ENCODE measurements at regions not wholly inside any gene's neighbourhood (a gene's known extent, or its start where the extent isn't known, plus 50 kb on each side); places are given as distances from the start of the nearest gene placed in this dataset.

- H3K27ac Mint-ChIP-seq: no peak overlapping the region
- DNase-seq: no peak
- POLR2A ChIA-PET: no interaction called here
- ATAC-seq: no peak
- peaks cover 0 to 9% (median 0%) of the 10 kb centered on the region in 5 donors for H3K27me3 Mint-ChIP-seq
- H3K9me3 Mint-ChIP-seq: no peaks in the 10 kb centered on the region
- H3K36me3 Mint-ChIP-seq: no peaks in the 10 kb centered on the region
- H3K4me3 Mint-ChIP-seq: no peak overlapping the region
- H3K4me1 Mint-ChIP-seq: peaks cover 0 to 7% (median under 1%) of the 10 kb centered on the region in 4 donors
Measured at GRCh38 chr2:53567073-53567472, 200.5 kb upstream of the CHAC2 start.

- DNase-seq: no peak
- Mint-ChIP-seq H3K9me3 (peaks cover 0 to 4% (median under 1%) of the 10 kb centered on the region in 9 donors), H3K27ac (no peak overlapping the region), H3K4me3 (no peak overlapping the region), H3K4me1 (no peaks in the 10 kb centered on the region), H3K27me3 (peaks cover 0 to 6% (median 0%) of the 10 kb centered on the region in 5 donors), H3K36me3 (no peaks in the 10 kb centered on the region)
- POLR2A ChIA-PET: no interaction called here
- ATAC-seq: no peak
Measured at GRCh38 chr2:53562407-53562806, 205.2 kb upstream of the CHAC2 start.

- H3K9me3 Mint-ChIP-seq: peaks cover 0 to 10% (median 4%) of the 10 kb centered on the region in 9 donors
- H3K27me3 Mint-ChIP-seq: peaks cover 0 to 6% (median 0%) of the 10 kb centered on the region in 5 donors
- H3K27ac Mint-ChIP-seq: no peak overlapping the region
- ATAC-seq (no peak), DNase-seq (no peak)
- no peaks in the 10 kb centered on the region for H3K36me3 Mint-ChIP-seq
- no peak overlapping the region for H3K4me3 Mint-ChIP-seq
- no peaks in the 10 kb centered on the region for H3K4me1 Mint-ChIP-seq
- POLR2A ChIA-PET: no interaction called here
Measured at GRCh38 chr2:53561155-53561554, 206.4 kb upstream of the CHAC2 start.

- peaks cover 0 to 6% (median 0%) of the 10 kb centered on the region in 5 donors for H3K27me3 Mint-ChIP-seq
Measured at GRCh38 chr2:53559302-53559966, 208.2 kb upstream of the CHAC2 start.

GRCh38 chr2:53558867-53559266 is 208.7 kb upstream of the CHAC2 start:
- H3K27ac Mint-ChIP-seq: no peak overlapping the region
- H3K36me3 Mint-ChIP-seq: no peaks in the 10 kb centered on the region
- ATAC-seq (no peak), DNase-seq (no peak)
- POLR2A ChIA-PET: no interaction called here
- peaks cover 0 to 6% (median 0%) of the 10 kb centered on the region in 5 donors for H3K27me3 Mint-ChIP-seq
- H3K4me1 Mint-ChIP-seq: no peaks in the 10 kb centered on the region
- H3K4me3 Mint-ChIP-seq: no peak overlapping the region
- peaks cover 0 to 11% (median 7%) of the 10 kb centered on the region in 9 donors for H3K9me3 Mint-ChIP-seq

More at GRCh38 chr2:53559302-53559966, 208.2 kb upstream of the CHAC2 start:
- POLR2A ChIA-PET: no interaction called here
- no peaks in the 10 kb centered on the region for H3K4me1 Mint-ChIP-seq
- peaks cover 0 to 11% (median 4%) of the 10 kb centered on the region in 9 donors for H3K9me3 Mint-ChIP-seq
- no peaks in the 10 kb centered on the region for H3K36me3 Mint-ChIP-seq
- H3K27ac Mint-ChIP-seq: no peak overlapping the region
- DNase-seq (no peak), ATAC-seq (no peak)
- no peak overlapping the region for H3K4me3 Mint-ChIP-seq

- Mint-ChIP-seq H3K27me3 (peaks cover 0 to 7% (median 4%) of the 10 kb centered on the region in 5 donors), H3K36me3 (peaks cover 0 to 8% (median 3%) of the 10 kb centered on the region in 3 donors), H3K27ac (no peak overlapping the region), H3K4me1 (no peaks in the 10 kb centered on the region), H3K9me3 (peaks cover 0 to 24% (median 6%) of the 10 kb centered on the region in 9 donors), H3K4me3 (no peak overlapping the region)
- ATAC-seq (no peak), DNase-seq (no peak)
- POLR2A ChIA-PET: no interaction called here
Measured at GRCh38 chr2:53549497-53549896, 218.1 kb upstream of the CHAC2 start.

- no peak overlapping the region for H3K27ac Mint-ChIP-seq
- POLR2A ChIA-PET: no interaction called here
- H3K9me3 Mint-ChIP-seq: peaks cover 0 to 12% (median 7%) of the 10 kb centered on the region in 9 donors
Measured at GRCh38 chr2:53545604-53546003, 222.0 kb upstream of the CHAC2 start.

GRCh38 chr2:53544871-53545558 is 222.6 kb upstream of the CHAC2 start:
- ATAC-seq: no peak
- H3K36me3 Mint-ChIP-seq: no peaks in the 10 kb centered on the region
- H3K4me3 Mint-ChIP-seq: no peak overlapping the region
- peaks cover 0 to 6% (median 3%) of the 10 kb centered on the region in 5 donors for H3K27me3 Mint-ChIP-seq
- H3K27ac Mint-ChIP-seq: no peak overlapping the region
- no peaks in the 10 kb centered on the region for H3K4me1 Mint-ChIP-seq
- DNase-seq: no peak
- peaks cover 0 to 18% (median 7%) of the 10 kb centered on the region in 9 donors for H3K9me3 Mint-ChIP-seq
- POLR2A ChIA-PET: no interaction called here

More at GRCh38 chr2:53545604-53546003, 222.0 kb upstream of the CHAC2 start:
- H3K4me3 Mint-ChIP-seq: no peak overlapping the region
- DNase-seq (no peak), ATAC-seq (no peak)
- H3K27me3 Mint-ChIP-seq: peaks cover 0 to 6% (median 3%) of the 10 kb centered on the region in 5 donors
- H3K36me3 Mint-ChIP-seq: no peaks in the 10 kb centered on the region
- no peaks in the 10 kb centered on the region for H3K4me1 Mint-ChIP-seq

- H3K4me1 Mint-ChIP-seq: no peaks in the 10 kb centered on the region
- POLR2A ChIA-PET: no interaction called here
- peaks cover 0 to 13% (median 7%) of the 10 kb centered on the region in 5 donors for H3K27me3 Mint-ChIP-seq
- no peaks in the 10 kb centered on the region for H3K36me3 Mint-ChIP-seq
- ATAC-seq (no peak), DNase-seq (no peak)
- no peak overlapping the region for H3K27ac Mint-ChIP-seq
- H3K9me3 Mint-ChIP-seq: peaks cover 0 to 23% (median 7%) of the 10 kb centered on the region in 9 donors
- H3K4me3 Mint-ChIP-seq: no peak overlapping the region
Measured at GRCh38 chr2:53543083-53543482, 224.5 kb upstream of the CHAC2 start.

- no peak for DNase-seq
- Mint-ChIP-seq H3K27ac (no peak overlapping the region), H3K36me3 (peaks cover 0 to 2% (median 0%) of the 10 kb centered on the region in 3 donors), H3K4me1 (no peaks in the 10 kb centered on the region), H3K9me3 (peaks cover 2 to 26% (median 15%) of the 10 kb centered on the region in 9 donors), H3K4me3 (no peak overlapping the region), H3K27me3 (peaks cover 9 to 15% (median 10%) of the 10 kb centered on the region in 5 donors)
- POLR2A ChIA-PET: no interaction called here
- no peak for ATAC-seq
Measured at GRCh38 chr2:53536583-53537361, 230.8 kb upstream of the CHAC2 start.

- Mint-ChIP-seq H3K9me3 (peaks cover 0 to 18% (median 9%) of the 10 kb centered on the region in 9 donors), H3K36me3 (peaks cover 0 to 3% (median 0%) of the 10 kb centered on the region in 3 donors), H3K4me3 (no peak overlapping the region), H3K4me1 (no peaks in the 10 kb centered on the region), H3K27me3 (peaks cover 9 to 15% (median 10%) of the 10 kb centered on the region in 5 donors), H3K27ac (no peak overlapping the region)
- POLR2A ChIA-PET: no interaction called here
- no peak for ATAC-seq
- no peak for DNase-seq
Measured at GRCh38 chr2:53535234-53535840, 232.3 kb upstream of the CHAC2 start.

- Mint-ChIP-seq H3K9me3 (peaks cover 4 to 30% (median 22%) of the 10 kb centered on the region in 9 donors), H3K27ac (no peak overlapping the region), H3K4me1 (no peaks in the 10 kb centered on the region), H3K36me3 (peaks cover 0 to 11% (median 2%) of the 10 kb centered on the region in 3 donors), H3K27me3 (peaks cover 0 to 4% (median 1%) of the 10 kb centered on the region in 5 donors), H3K4me3 (no peak overlapping the region)
- POLR2A ChIA-PET: no interaction called here
- no peak for DNase-seq
- no peak for ATAC-seq
Measured at GRCh38 chr2:53530126-53530525, 237.5 kb upstream of the CHAC2 start.

Measured in naive thymus-derived CD8-positive, alpha-beta T cell (primary cell).